Activated naive CD4-positive, alpha-beta T cell treated with anti-CD3 and anti-CD28 coated beads, Interleukin-2, amount 50 U/mL, for 72 hours (primary cell): ENCODE measurements at regions not wholly inside any gene's neighbourhood (a gene's known extent, or its start where the extent isn't known, plus 50 kb on each side); places are given as distances from the start of the nearest gene placed in this dataset.
"Not testable (repeated sequence)": the region's sequence is repeated elsewhere in the genome, so short reads cannot be mapped to it uniquely, and the experiment has no call there.

Experiments used
- ATAC-seq, 2 donors: fragments of 150-1000 bp; cut with Tn5 transposase; 2 replicates each; pipeline ENCODE4 v1.10.0; 2021; ENCODE audit warnings: mild to moderate bottlenecking in 2 of 2, moderate library complexity in 2 of 2
- DNase-seq, 2 donors: peaks; one replicate each; pipeline ENCODE4 v3.0.0; 2021 to 2022; ENCODE audit warnings: low spot score in 2 of 2
- H3K27ac Mint-ChIP-seq, 2 donors: one replicate each; pipeline ENCODE4 v1.8.0; 2022; ENCODE audit warnings: mild to moderate bottlenecking in 2 of 2, mixed read lengths in 2 of 2
- H3K36me3 Mint-ChIP-seq, 2 donors: one replicate each; pipeline ENCODE4 v1.8.0; 2022; ENCODE audit warnings: mixed read lengths in 2 of 2
- H3K9me3 Mint-ChIP-seq, 2 donors: one replicate each; pipeline ENCODE4 v1.8.0; 2022; ENCODE audit warnings: mixed read lengths in 2 of 2

- H3K9me3 Mint-ChIP-seq = peaks cover 0 to 6% of the 10 kb centered on the region in 2 donors
Observed at GRCh38 chr19:21607449-21607848, 102.0 kb downstream of the ZNF429 start.

DNA sequence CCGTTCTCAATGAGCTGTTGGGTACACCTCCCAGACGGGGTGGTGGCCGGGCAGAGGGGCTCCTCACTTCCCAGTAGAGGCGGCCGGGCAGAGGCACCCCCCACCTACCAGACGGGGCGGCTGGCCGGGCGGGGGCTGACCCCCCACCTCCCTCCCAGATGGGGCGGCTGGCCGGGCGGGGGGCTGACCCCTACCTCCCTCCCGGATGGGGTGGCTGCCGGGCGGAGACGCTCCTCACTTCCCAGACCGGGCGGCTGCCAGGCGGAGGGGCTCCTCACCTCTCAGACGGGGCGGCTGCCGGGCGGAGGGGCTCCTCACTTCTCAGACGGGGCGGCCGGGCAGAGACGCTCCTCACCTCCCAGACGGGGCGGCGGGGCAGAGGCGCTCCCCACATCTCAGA lies 101.6 kb downstream of the ZNF429 start:
- not testable (repeated sequence) for H3K27ac Mint-ChIP-seq, DNase-seq, H3K9me3 Mint-ChIP-seq, ATAC-seq
- peaks cover 12 to 17% of the 10 kb centered on the region in 2 donors for H3K36me3 Mint-ChIP-seq

More at GRCh38 chr19:21607449-21607848, 102.0 kb downstream of the ZNF429 start:
- Mint-ChIP-seq H3K36me3 (peaks cover 12 to 17% of the 10 kb centered on the region in 2 donors), H3K27ac (no peak overlapping the region)
- ATAC-seq (no peak), DNase-seq (no peak)

DNA sequence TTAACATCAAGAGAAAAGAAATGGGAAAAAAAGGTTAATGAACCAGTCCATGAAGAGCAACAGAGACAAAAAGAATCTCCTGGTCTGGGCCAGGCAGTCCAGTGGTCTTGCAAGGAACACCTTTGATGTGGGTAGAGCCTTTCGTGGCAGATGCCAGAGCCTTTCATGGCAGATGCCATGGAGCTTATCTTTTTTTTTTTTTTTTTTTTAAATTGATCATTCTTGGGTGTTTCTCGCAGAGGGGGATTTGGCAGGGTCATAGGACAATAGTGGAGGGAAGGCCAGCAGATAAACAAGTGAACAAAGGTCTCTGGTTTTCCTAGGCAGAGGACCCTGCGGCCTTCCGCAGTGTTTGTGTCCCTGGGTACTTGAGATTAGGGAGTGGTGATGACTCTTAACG lies 100.9 kb downstream of the ZNF429 start:
- peaks cover 12 to 17% of the 10 kb centered on the region in 2 donors for H3K36me3 Mint-ChIP-seq
- H3K27ac Mint-ChIP-seq, H3K9me3 Mint-ChIP-seq, ATAC-seq, DNase-seq: not testable (repeated sequence)

DNA sequence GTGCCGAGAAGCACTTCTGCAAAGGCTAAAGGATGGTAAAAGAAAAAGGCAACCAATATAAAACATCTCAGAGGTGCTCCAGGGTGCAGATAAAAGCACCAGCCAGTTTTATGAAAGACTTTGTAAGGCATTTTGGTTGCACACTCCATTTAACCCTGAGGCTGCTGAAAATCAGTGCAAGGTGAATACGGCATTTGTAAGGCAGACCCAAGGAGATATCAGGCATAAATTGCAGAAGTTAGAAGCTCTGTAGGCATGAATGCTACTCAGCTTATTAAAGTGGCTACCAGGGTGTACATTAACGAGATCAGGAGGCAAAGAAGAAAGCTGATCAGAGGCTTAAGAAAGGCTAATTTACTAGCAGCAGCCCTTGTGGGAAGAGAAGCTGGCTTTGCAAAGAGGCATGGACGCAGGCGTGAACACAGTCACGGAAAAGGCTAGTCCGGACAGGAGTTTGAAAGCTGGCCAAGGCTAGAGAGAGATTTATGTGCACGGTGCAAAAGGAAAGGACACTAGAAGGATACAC lies 99.6 kb downstream of the ZNF429 start:
- Mint-ChIP-seq H3K9me3 (peaks cover 0 to 6% of the 10 kb centered on the region in 2 donors), H3K27ac (peak overlapping the region; percentile 86 to 89), H3K36me3 (peaks cover 12 to 17% of the 10 kb centered on the region in 2 donors)
- ATAC-seq (peak in 1 of 2 donors; percentile 5), DNase-seq (no peak)
